ENCODE measurements at regions not wholly inside any gene's neighbourhood (a gene's known extent, or its start where the extent isn't known, plus 50 kb on each side); places are given as distances from the start of the nearest gene placed in this dataset.

- DNase-seq (no peak), ATAC-seq (no peak)
- whole genome bisulfite sequencing, 2 donors = 96 to 100% methylated on average over 2 of the region's 2 CpGs
- H3K36me3 ChIP-seq = no peaks in the 10 kb centered on the region
- no peak for TF ChIP-seq CTCF (IDR thresholded peaks at IDR 0.05)
- H3K27me3 ChIP-seq = no peaks in the 10 kb centered on the region
- H3K27ac ChIP-seq = no peak overlapping the region
- no peaks in the 10 kb centered on the region for H3K9me3 ChIP-seq
- intact Hi-C loops (cut with DNase I) = no loop called here
- no peak overlapping the region for H3K4me3 ChIP-seq
- no peaks in the 10 kb centered on the region for H3K4me1 ChIP-seq
Measured at GRCh38 chr4:104418286-104418685, 76.4 kb downstream of the CXXC4 start.

- no peaks in the 10 kb centered on the region for H3K4me1 ChIP-seq
- H3K9me3 ChIP-seq = no peaks in the 10 kb centered on the region
- no peaks in the 10 kb centered on the region for H3K27me3 ChIP-seq
- H3K4me3 ChIP-seq = no peak overlapping the region
- no peak overlapping the region for H3K27ac ChIP-seq
- DNase-seq = no peak
- intact Hi-C loops (cut with DNase I) = no loop called here
- no peaks in the 10 kb centered on the region for H3K36me3 ChIP-seq
- ATAC-seq = no peak
- TF ChIP-seq CTCF (IDR thresholded peaks at IDR 0.05) = no peak
- 89 to 91% methylated on average over 3 of the region's 3 CpGs for WGBS, 2 donors
Measured at GRCh38 chr4:104417357-104417882, 77.3 kb downstream of the CXXC4 start.

GRCh38 chr4:104416725-104417356, 77.9 kb downstream of the CXXC4 start:
- Histone ChIP-seq H3K27ac (no peak overlapping the region), H3K36me3 (no peaks in the 10 kb centered on the region), H3K9me3 (no peaks in the 10 kb centered on the region), H3K4me3 (no peak overlapping the region), H3K4me1 (no peaks in the 10 kb centered on the region), H3K27me3 (no peaks in the 10 kb centered on the region)
- ATAC-seq = no peak
- intact Hi-C loops (cut with DNase I) = no loop called here
- no peak for DNase-seq
- TF ChIP-seq CTCF (IDR thresholded peaks at IDR 0.05) = no peak

- Histone ChIP-seq H3K36me3 (no peaks in the 10 kb centered on the region), H3K4me1 (no peaks in the 10 kb centered on the region), H3K27ac (no peak overlapping the region), H3K4me3 (no peak overlapping the region), H3K9me3 (no peaks in the 10 kb centered on the region), H3K27me3 (no peaks in the 10 kb centered on the region)
- intact Hi-C loops (cut with DNase I) = no loop called here
- DNase-seq (no peak), ATAC-seq (no peak)
- no peak for TF ChIP-seq CTCF (IDR thresholded peaks at IDR 0.05)
Measured at GRCh38 chr4:104413487-104413886, 81.2 kb downstream of the CXXC4 start.

Measured in heart right ventricle (tissue), 16 donors.